NCI-H2029 treated with DMSO at 0.1 percent for 48 hours (cell line): ENCODE measurements at regions not wholly inside any gene's neighbourhood (a gene's known extent, or its start where the extent isn't known, plus 50 kb on each side); places are given as distances from the start of the nearest gene placed in this dataset.

ENCODE experiments used
- DNase-seq: peaks from one replicate; lab custom pipeline; 2025; lab: John Stamatoyannopoulos, UW

- no peak for DNase-seq
These were observed 390.9 kb downstream of the CDH7 start for GRCh38 chr18:66141716-66142115.

GRCh38 chr18:66138642-66139041, 387.8 kb downstream of the CDH7 start:
- DNase-seq = no peak

- DNase-seq = no peak
These were observed 385.2 kb downstream of the CDH7 start for GRCh38 chr18:66136039-66136438.

GRCh38 chr18:66129248-66129647, 378.4 kb downstream of the CDH7 start:
- no peak for DNase-seq

GRCh38 chr18:66126266-66126665, 375.5 kb downstream of the CDH7 start:
- no peak for DNase-seq

- DNase-seq = no peak
These were observed 373.6 kb downstream of the CDH7 start for GRCh38 chr18:66124394-66124793.

GRCh38 chr18:66119347-66119746, 368.5 kb downstream of the CDH7 start:
- DNase-seq = no peak

GRCh38 chr18:66111018-66111417, 360.2 kb downstream of the CDH7 start:
- no peak for DNase-seq

- DNase-seq = no peak
These were observed 359.8 kb downstream of the CDH7 start for GRCh38 chr18:66110607-66111006.

- DNase-seq = no peak
These were observed 359.2 kb downstream of the CDH7 start for GRCh38 chr18:66109981-66110380.

GRCh38 chr18:66107546-66107945, 356.7 kb downstream of the CDH7 start:
- no peak for DNase-seq

GRCh38 chr18:66105016-66105415, 354.2 kb downstream of the CDH7 start:
- DNase-seq = no peak

GRCh38 chr18:66103550-66103949, 352.7 kb downstream of the CDH7 start:
- no peak for DNase-seq

- DNase-seq = no peak
These were observed 332.3 kb downstream of the CDH7 start for GRCh38 chr18:66083078-66083477.

GRCh38 chr18:66078925-66079800, 328.4 kb downstream of the CDH7 start:
- no peak for DNase-seq

- no peak for DNase-seq
These were observed 326.3 kb downstream of the CDH7 start for GRCh38 chr18:66077066-66077465.

- no peak for DNase-seq
These were observed 315.4 kb downstream of the CDH7 start for GRCh38 chr18:66066191-66066590.

- DNase-seq = no peak
These were observed 297.6 kb downstream of the CDH7 start for GRCh38 chr18:66048406-66048805.

- DNase-seq = no peak
These were observed 295.3 kb downstream of the CDH7 start for GRCh38 chr18:66046032-66046602.

GRCh38 chr18:66043009-66043408, 292.2 kb downstream of the CDH7 start:
- no peak for DNase-seq

GRCh38 chr18:66013969-66014368, 263.2 kb downstream of the CDH7 start:
- no peak for DNase-seq

GRCh38 chr18:66011916-66012315, 261.1 kb downstream of the CDH7 start:
- DNase-seq = no peak

GRCh38 chr18:66005831-66006588, 255.2 kb downstream of the CDH7 start:
- no peak for DNase-seq
